ENCODE measurements at regions not wholly inside any gene's neighbourhood (a gene's known extent, or its start where the extent isn't known, plus 50 kb on each side); places are given as distances from the start of the nearest gene placed in this dataset.

DNA sequence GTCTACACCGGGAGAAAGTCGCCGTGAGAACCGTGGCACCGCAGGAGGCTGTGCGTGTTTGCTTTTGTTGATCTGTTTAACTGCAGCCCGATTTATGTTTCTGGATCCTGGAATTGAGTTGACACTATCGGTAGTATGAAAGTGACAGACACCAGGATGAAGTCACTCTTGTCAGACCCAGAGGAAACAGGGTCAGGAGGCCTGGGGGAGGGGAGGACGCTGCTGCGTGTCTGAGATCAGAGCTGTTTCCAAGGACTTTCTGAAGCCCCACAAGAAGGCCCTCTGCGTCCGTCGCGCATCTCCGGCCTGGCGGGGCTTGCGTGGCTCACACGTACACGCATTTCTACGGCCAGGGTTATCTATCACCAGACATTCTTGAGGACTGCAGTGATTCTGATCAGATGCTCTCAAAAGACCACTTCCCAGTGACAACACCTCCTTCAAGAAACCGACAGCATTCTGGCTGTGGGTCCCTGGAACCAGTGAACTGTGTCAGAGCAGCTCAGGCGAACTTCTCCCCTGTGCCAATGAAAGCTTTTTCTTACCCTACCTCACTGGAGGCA is 263.4 kb downstream of the ADGRD1 start:
- DNase-seq = no peak
- H3K36me3 Mint-ChIP-seq (ENCODE audit: low read depth) = no peaks in the 10 kb centered on the region
- peaks cover 5% of the 10 kb centered on the region for H3K27me3 Mint-ChIP-seq (ENCODE audit: low read depth, poor library complexity)
- H3K4me3 Mint-ChIP-seq = peak overlapping the region; percentile 39
- TF ChIP-seq, protein P1, sequence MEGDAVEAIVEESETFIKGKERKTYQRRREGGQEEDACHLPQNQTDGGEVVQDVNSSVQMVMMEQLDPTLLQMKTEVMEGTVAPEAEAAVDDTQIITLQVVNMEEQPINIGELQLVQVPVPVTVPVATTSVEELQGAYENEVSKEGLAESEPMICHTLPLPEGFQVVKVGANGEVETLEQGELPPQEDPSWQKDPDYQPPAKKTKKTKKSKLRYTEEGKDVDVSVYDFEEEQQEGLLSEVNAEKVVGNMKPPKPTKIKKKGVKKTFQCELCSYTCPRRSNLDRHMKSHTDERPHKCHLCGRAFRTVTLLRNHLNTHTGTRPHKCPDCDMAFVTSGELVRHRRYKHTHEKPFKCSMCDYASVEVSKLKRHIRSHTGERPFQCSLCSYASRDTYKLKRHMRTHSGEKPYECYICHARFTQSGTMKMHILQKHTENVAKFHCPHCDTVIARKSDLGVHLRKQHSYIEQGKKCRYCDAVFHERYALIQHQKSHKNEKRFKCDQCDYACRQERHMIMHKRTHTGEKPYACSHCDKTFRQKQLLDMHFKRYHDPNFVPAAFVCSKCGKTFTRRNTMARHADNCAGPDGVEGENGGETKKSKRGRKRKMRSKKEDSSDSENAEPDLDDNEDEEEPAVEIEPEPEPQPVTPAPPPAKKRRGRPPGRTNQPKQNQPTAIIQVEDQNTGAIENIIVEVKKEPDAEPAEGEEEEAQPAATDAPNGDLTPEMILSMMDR (IDR thresholded peaks at IDR 0.05) = no peak
- H3K9me3 Mint-ChIP-seq = peaks cover 16% of the 10 kb centered on the region
- peak overlapping the region; percentile 87 for H3K27ac Mint-ChIP-seq
- peaks cover 47% of the 10 kb centered on the region for H3K4me1 Mint-ChIP-seq

DNA sequence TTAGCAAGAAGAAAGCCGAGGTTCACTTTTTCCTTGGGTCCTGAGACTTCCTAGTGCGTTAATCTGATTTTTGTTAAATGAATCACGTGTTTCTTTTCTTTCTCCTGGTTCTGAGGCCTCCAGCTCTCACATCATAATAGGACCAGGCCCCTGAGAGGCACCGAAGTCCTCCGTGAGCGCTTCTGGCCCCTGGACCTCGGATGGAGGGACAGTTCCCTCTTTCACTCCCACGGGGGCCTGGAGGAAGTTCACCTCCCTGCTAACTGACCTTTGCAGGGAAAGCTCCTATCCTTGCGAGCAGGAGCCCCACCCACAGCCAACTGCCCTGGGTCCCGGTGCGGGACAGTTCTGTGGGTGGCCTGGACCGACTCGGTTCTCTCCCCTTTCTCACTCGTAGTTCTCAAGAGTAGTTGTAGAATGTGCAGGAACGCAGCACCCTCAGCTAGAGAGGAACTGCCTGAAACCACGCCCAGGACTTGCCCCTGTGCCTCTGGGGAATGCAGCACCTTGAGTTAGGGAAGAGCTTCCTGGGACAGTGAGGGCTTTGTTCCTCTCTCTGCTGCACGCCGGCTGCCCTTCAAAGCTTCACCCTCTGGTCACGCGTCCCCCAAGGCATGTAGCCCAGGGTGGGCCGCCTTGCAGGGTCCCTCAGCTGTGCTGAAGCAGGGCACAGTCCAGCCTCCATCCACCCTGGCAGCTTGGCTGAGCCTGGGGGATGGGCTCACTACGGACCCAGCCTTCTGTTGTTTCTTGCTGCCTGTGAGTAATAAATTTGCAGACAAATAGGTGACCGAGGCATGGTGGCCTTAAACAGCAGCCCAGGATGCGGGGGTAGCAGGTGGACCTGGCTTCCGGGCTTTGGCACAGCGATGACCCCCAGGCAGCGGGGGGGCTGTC is 264.6 kb downstream of the ADGRD1 start:
- DNase-seq = peak; percentile 38
- TF ChIP-seq, protein P1 (IDR thresholded peaks at IDR 0.05) = no peak
- Mint-ChIP-seq H3K4me1 (peaks cover 58% of the 10 kb centered on the region), H3K27me3 (ENCODE audit: low read depth, poor library complexity) (peaks cover under 1% of the 10 kb centered on the region), H3K4me3 (peak overlapping the region; percentile 59), H3K27ac (peak overlapping the region; percentile 74), H3K9me3 (peaks cover 4% of the 10 kb centered on the region), H3K36me3 (ENCODE audit: low read depth) (no peaks in the 10 kb centered on the region)

DNA sequence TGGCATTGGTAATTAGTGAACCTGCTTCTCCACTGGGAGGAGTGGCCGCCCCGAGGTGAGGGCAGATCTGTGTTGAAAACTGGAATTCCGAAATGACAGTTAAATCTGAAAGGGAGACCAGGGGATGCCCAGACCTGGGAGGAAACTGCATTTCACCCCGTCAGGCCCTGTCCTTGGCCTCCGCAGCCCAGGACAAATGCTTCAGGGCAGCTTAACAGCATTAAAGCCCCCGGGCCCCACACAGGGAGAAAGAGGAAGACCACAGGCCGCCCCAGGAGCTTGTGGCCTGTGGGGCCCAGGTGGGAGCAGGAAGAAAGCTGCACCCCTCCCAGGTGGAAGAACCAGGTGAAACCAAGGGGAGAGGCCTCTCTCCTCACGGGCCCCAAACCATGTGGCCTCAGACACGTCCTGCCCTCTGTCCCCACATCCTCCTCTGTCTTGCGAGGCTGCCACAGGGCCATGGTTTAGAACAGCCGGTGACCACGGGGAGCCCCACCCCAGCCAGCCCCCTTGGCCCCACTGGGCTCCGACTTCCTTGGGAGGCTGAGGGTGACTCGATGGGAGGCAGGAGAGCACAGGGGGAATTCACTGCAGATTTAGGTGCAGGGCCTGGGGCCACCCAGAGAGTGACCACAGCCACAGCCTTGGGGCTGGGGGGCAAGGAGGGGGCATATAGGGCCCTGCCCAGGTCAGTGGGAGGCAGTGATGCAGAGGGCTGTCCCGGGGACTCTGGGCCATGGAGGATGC is 265.4 kb downstream of the ADGRD1 start:
- no peaks in the 10 kb centered on the region for H3K27me3 Mint-ChIP-seq (ENCODE audit: low read depth, poor library complexity)
- H3K4me3 Mint-ChIP-seq = peak overlapping the region; percentile 59
- H3K27ac Mint-ChIP-seq = no peak overlapping the region
- TF ChIP-seq, protein P1 (IDR thresholded peaks at IDR 0.05) = no peak
- H3K9me3 Mint-ChIP-seq = no peaks in the 10 kb centered on the region
- no peak for DNase-seq
- H3K4me1 Mint-ChIP-seq = peaks cover 66% of the 10 kb centered on the region
- no peaks in the 10 kb centered on the region for H3K36me3 Mint-ChIP-seq (ENCODE audit: low read depth)

DNA sequence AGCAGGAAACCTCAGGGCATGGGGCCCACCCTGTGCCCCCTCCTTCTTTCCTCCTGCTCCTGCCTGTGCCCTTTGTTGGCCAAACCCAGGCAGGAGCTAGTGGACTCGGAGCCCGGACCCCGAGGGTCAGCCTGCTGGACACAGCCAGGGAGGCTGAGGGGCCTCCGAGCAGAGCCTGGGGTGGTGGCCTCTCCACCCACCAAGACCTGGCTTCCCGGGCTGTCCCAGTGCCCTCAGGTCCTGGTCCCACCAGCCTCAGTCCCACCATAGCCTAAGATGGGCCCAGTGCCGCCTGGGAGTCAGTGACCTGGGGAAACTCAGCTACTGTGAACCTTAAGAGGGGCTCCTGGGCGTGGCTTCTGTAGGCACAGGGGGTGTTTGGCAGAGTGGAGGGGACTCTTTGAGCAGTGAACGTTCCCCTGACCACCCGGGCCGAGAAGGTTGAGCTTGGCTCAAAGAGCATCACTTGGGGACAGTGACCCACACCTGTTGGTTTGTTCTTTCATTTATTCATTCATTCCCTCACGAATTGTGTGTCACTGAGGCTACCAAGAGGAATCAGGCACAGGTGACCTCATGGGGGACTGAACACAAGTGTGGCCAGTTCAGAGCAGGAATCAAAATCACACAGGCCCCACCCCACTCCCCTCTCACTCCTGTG is 266.1 kb downstream of the ADGRD1 start:
- peaks cover 66% of the 10 kb centered on the region for H3K4me1 Mint-ChIP-seq
- H3K27me3 Mint-ChIP-seq (ENCODE audit: low read depth, poor library complexity) = no peaks in the 10 kb centered on the region
- H3K9me3 Mint-ChIP-seq = no peaks in the 10 kb centered on the region
- H3K36me3 Mint-ChIP-seq (ENCODE audit: low read depth) = no peaks in the 10 kb centered on the region
- no peak for DNase-seq
- TF ChIP-seq, protein P1 (IDR thresholded peaks at IDR 0.05) = no peak
- no peak overlapping the region for H3K4me3 Mint-ChIP-seq
- H3K27ac Mint-ChIP-seq = no peak overlapping the region

DNA sequence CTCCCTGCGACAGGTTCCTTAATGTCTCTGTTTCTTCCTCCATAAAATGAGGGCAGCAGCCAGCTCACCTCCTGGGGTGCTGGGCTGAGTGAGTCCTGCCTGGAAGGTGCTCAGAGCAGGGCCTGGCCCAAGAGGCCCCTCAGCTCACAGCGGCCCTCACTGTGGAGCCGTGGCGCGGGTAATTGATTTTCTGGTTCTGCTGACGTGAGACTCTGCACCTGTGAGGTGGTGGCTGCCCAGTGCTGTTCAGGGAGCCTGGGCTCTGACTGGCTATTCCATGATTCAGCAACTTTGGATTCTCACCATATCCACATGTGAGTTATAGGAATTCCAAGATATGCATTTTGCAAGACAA is 266.6 kb downstream of the ADGRD1 start:
- TF ChIP-seq, protein P1 (IDR thresholded peaks at IDR 0.05) = no peak
- peaks cover 70% of the 10 kb centered on the region for H3K4me1 Mint-ChIP-seq
- H3K4me3 Mint-ChIP-seq = no peak overlapping the region
- no peak overlapping the region for H3K27ac Mint-ChIP-seq
- no peaks in the 10 kb centered on the region for H3K27me3 Mint-ChIP-seq (ENCODE audit: low read depth, poor library complexity)
- H3K36me3 Mint-ChIP-seq (ENCODE audit: low read depth) = no peaks in the 10 kb centered on the region
- no peaks in the 10 kb centered on the region for H3K9me3 Mint-ChIP-seq
- DNase-seq = no peak
